Heart left ventricle (tissue), 16 donors: ENCODE measurements at regions not wholly inside any gene's neighbourhood (a gene's known extent, or its start where the extent isn't known, plus 50 kb on each side); places are given as distances from the start of the nearest gene placed in this dataset.
A peak's percentile ranks its signal among the peaks of the same experiment; 100 is the strongest.

Source experiments
- ATAC-seq, 4 donors: fragments of 200-7000 bp; cut with Tn5 transposase; one replicate each; pipeline ENCODE4 v1.9.1; 2020 to 2022; ENCODE audit warnings: moderate library complexity in 4 of 4, mild to moderate bottlenecking in 3 of 4, moderate number of reproducible peaks in 1 of 4
- DNase-seq, 5 donors: peaks; one replicate each; pipeline ENCODE4 v3.0.0-alpha.2; 2020
- H3K27ac ChIP-seq, 12 donors: fragments of 200-600 bp; sonication (generic) in 4 of 12; one replicate each; pipeline versions ENCODE4 v1.5.0 to v1.8.0; 2016 to 2022; ENCODE audit warnings: mild to moderate bottlenecking in 2 of 12
- H3K27me3 ChIP-seq, 9 donors: fragments of 200-600 bp; sonication (generic) in 2 of 9; one replicate each; pipeline versions ENCODE4 v1.5.1 to v1.8.0; 2016 to 2022; ENCODE audit warnings: mild to moderate bottlenecking in 3 of 9
- H3K36me3 ChIP-seq, 9 donors: fragments of 200-600 bp; sonication (generic) in 2 of 9; one replicate each; pipeline versions ENCODE4 v1.5.0 to v1.8.0; 2018 to 2022; ENCODE audit warnings: mild to moderate bottlenecking in 2 of 9
- H3K4me1 ChIP-seq, 12 donors: fragments of 200-600 bp; sonication (generic) in 4 of 12; one replicate each; pipeline versions ENCODE4 v1.5.0 to v1.8.0; 2016 to 2022; ENCODE audit warnings: mild to moderate bottlenecking in 3 of 12
- H3K4me3 ChIP-seq, 12 donors: fragments of 200-600 bp; sonication (generic) in 4 of 12; one replicate each; pipeline versions ENCODE4 v1.5.0 to v1.8.0; 2017 to 2022; ENCODE audit warnings: mild to moderate bottlenecking in 9 of 12, moderate library complexity in 4 of 12
- H3K9me3 ChIP-seq, 12 donors: fragments of 200-600 bp; sonication (generic) in 4 of 12; one replicate each; pipeline versions ENCODE4 v1.5.0 to v1.8.0; 2016 to 2022; ENCODE audit warnings: mild to moderate bottlenecking in 1 of 12
- POLR2A ChIP-seq, 2 donors: fragments of 450-650 bp; IDR thresholded peaks; one replicate each; pipeline ENCODE4 v1.6.1; 2017; ENCODE audit warnings: antibody characterized with exemption in 2 of 2, mild to moderate bottlenecking in 2 of 2, moderate library complexity in 2 of 2
- WGBS, 4 donors: extraction: QIAGEN DNeasy Blood & Tissue Kit in 2 of 4; methylation state at CpG; one replicate each; pipeline versions ENCODE4 v1.1.5 to v1.1.7; 2013 to 2018; 5-methylcytosine and 5-hydroxymethylcytosine counted together
- intact Hi-C, 10 donors: fragments of 100-400 bp; cut with DNase I; formaldehyde crosslinking; loops; one replicate each; pipeline versions ENCODE4 v1.11.1 to v1.14.2; 2022
- TF ChIP-seq, protein P1 (sequence below), 12 donors: fragments of 200-600 bp; sonication (generic) in 4 of 12; IDR thresholded peaks; one replicate each; pipeline versions ENCODE4 v1.5.0 to v1.8.0; 2018 to 2022; ENCODE audit warnings: antibody characterized with exemption in 12 of 12, mild to moderate bottlenecking in 5 of 12
- donor health status: ischemic (EF 13 %, LVEDD 7.1; RV severe dilation, severe dysfunction).
- donor health status: healthy with polysubstance abuse.
- donor health status: DM: no; HTN: yes; CAD: no.
- donor health status: DM: no; HTN: no; CAD: no.
- donor health status: ischemic (EF 25% LVEDD 6.9; RV normal size, moderate dysfunction).
- donor health status: ischemic (EF 25% LVEDD 5.7; RV mildly dilated, moderate dysfunction).
- donor health status: healthy.
- donor health status: DM: yes; HTN: yes; CAD: no.
- donor health status: ischemic (EF 35%, LVEDD 5.7; RV mildly dilated, moderate dysfunction).
- donor health status: nonischemic (EF 11% LVEDD 7.7; RV severe dilation, severe dysfunction).
- donor health status: DM: yes; HTN: yes; CAD: no.
- donor health status: PGD.
- donor health status: ischemic (EF 29% LVEDD 5.4; RV normal size, mild dysfunction).
- donor health status: nonischemic (EF 23%, LVEDD 6.1; RV moderate dilation, normal function).

DNA sequence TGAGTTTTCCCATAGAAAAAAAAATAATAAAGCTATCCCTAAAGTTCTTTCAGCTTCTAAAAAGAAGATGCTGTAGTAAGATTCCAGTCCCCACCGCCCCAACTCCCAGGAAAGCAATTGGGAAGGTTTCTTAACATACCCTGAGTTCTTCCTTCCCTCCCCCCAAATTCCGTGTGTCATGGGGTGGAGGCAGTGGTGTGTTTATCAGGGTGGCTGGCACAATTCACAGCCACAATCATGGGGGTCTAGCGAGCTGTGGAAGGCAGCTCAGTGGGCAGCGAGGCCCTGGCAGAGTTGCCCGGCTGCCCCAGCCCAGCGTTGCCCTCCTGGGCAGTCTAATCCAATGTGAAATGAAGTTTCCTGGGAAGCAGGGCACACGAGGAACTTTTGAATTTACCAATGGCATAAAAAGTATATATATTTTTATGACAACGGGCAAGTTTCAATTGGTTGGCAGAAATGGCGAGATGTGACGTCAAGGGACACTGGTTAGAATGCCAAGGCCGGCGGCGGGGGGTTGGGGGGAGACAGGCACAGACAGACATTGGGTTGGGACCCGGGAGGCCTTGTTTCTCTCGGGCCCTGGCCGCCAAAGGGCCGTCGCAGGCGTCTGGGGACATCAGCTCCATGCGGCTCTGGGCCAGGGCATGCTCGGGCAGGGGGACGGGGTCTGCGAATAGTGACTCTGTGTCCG lies 80.7 kb upstream of the PPARA start:
- H3K4me1 ChIP-seq, result peaks cover 1 to 68% (median 39%) of the 10 kb centered on the region in 12 donors
- WGBS, 4 donors, result 1 to 5% (median 2%) methylated on average over 21 to 24 of the region's 24 CpGs
- no peaks in the 10 kb centered on the region for H3K27me3 ChIP-seq
- ATAC-seq (peak; percentile 24 to 67 (median 53)), DNase-seq (peak; percentile 87 to 92 (median 88))
- no peaks in the 10 kb centered on the region for H3K9me3 ChIP-seq
- H3K36me3 ChIP-seq, result peaks cover 0 to 11% (median 0%) of the 10 kb centered on the region in 9 donors
- intact Hi-C loops, result loop anchor here in 8 of 10 donors (1.0 to 5.0 kb wide), 9 partner anchors 13 to 62 kb away; no protein-coding TSS in a partner anchor
- H3K27ac ChIP-seq, result peak overlapping the region; percentile 99 to 100 (median 100)
- peak in 1 of 2 donors; percentile 79 for TF ChIP-seq POLR2A (IDR thresholded peaks at IDR 0.05)
- TF ChIP-seq, protein P1, sequence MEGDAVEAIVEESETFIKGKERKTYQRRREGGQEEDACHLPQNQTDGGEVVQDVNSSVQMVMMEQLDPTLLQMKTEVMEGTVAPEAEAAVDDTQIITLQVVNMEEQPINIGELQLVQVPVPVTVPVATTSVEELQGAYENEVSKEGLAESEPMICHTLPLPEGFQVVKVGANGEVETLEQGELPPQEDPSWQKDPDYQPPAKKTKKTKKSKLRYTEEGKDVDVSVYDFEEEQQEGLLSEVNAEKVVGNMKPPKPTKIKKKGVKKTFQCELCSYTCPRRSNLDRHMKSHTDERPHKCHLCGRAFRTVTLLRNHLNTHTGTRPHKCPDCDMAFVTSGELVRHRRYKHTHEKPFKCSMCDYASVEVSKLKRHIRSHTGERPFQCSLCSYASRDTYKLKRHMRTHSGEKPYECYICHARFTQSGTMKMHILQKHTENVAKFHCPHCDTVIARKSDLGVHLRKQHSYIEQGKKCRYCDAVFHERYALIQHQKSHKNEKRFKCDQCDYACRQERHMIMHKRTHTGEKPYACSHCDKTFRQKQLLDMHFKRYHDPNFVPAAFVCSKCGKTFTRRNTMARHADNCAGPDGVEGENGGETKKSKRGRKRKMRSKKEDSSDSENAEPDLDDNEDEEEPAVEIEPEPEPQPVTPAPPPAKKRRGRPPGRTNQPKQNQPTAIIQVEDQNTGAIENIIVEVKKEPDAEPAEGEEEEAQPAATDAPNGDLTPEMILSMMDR (IDR thresholded peaks at IDR 0.05), result no peak
- peak overlapping the region; percentile 75 to 94 (median 88) for H3K4me3 ChIP-seq

- Histone ChIP-seq H3K27me3 (no peaks in the 10 kb centered on the region), H3K27ac (peak overlapping the region; percentile 99 to 100 (median 100)), H3K4me3 (peak overlapping the region; percentile 75 to 94 (median 88)), H3K36me3 (peaks cover 0 to 15% (median 0%) of the 10 kb centered on the region in 9 donors), H3K9me3 (no peaks in the 10 kb centered on the region), H3K4me1 (peaks cover 2 to 70% (median 40%) of the 10 kb centered on the region in 12 donors)
- 0 to 1% (median 0%) methylated on average over 40 to 57 of the region's 57 CpGs; no CpG with 5 or more reads in 1 of the 4 donors for WGBS, 4 donors
- ATAC-seq, result peak; percentile 5 to 60 (median 34)
- intact Hi-C loops, result loop anchor here in 8 of 10 donors (1.0 to 5.0 kb wide), 9 partner anchors 14 to 63 kb away; no protein-coding TSS in a partner anchor
- DNase-seq, result peak; percentile 68 to 90 (median 82)
- TF ChIP-seq, protein P1 (IDR thresholded peaks at IDR 0.05), result no peak
These were observed 80.0 kb upstream of the PPARA start for GRCh38 chr22:46070215-46070802.

- peak; percentile 76 to 86 (median 83) for DNase-seq
- H3K36me3 ChIP-seq, result peaks cover 0 to 21% (median 0%) of the 10 kb centered on the region in 9 donors
- intact Hi-C loops, result loop anchor here in 8 of 10 donors (1.0 to 5.0 kb wide), 10 partner anchors 14 to 64 kb away; no protein-coding TSS in a partner anchor
- peak in 3 of 4 donors; percentile 3 to 53 (median 47) for ATAC-seq
- no peaks in the 10 kb centered on the region for H3K9me3 ChIP-seq
- WGBS, 4 donors, result 0 to 2% (median 1%) methylated on average over 25 to 112 of the region's 112 CpGs; no CpG with 5 or more reads in 1 of the 4 donors
- H3K27ac ChIP-seq, result peak overlapping the region; percentile 99 to 100 (median 100)
- H3K27me3 ChIP-seq, result no peaks in the 10 kb centered on the region
- TF ChIP-seq POLR2A (IDR thresholded peaks at IDR 0.05), result no peak
- TF ChIP-seq, protein P1 (IDR thresholded peaks at IDR 0.05), result no peak
- peak overlapping the region; percentile 75 to 97 (median 90) for H3K4me3 ChIP-seq
- peaks cover 2 to 70% (median 40%) of the 10 kb centered on the region in 12 donors for H3K4me1 ChIP-seq
These were observed 79.4 kb upstream of the PPARA start for GRCh38 chr22:46070803-46071450.
